CD4-positive, alpha-beta T cell treated with Interleukin-12 subunit alpha and Interleukin-12 subunit beta, for 1 hour (primary cell): ENCODE measurements at regions not wholly inside any gene's neighbourhood (a gene's known extent, or its start where the extent isn't known, plus 50 kb on each side); places are given as distances from the start of the nearest gene placed in this dataset.
"Not testable (repeated sequence)": the region's sequence is repeated elsewhere in the genome, so short reads cannot be mapped to it uniquely, and the experiment has no call there.

ENCODE experiments used
- DNase-seq: peaks from one replicate; pipeline ENCODE4 v3.0.0-alpha.2; 2020

DNA sequence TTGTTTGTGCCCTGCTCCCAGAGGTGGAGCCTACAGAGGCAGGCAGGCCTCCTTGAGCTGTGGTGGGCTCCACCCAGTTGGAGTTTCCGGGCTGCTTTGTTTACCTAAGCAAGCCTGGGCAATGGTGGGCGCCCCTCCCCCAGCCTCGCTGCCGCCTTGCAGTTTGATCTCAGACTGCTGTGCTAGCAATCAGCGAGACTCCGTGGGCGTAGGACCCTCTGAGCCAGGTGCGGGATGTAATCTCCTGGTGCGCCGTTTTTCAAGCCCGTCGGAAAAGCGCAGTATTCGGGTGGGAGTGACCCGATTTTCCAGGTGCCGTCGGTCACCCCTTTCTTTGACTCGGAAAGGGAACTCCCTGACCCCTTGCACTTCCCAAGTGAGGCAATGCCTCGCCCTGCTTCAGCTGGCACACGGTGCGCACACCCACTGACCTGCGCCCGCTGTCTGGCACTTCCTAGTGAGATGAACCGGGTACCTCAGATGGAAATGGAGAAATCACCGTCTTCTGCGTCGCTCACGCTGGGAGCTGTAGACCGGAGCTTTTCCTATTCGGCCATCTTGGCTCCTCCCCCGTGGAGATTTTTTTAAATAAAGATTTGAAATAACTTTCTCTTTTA is 189.2 kb upstream of the WSB1 start:
- not testable (repeated sequence) for DNase-seq

DNA sequence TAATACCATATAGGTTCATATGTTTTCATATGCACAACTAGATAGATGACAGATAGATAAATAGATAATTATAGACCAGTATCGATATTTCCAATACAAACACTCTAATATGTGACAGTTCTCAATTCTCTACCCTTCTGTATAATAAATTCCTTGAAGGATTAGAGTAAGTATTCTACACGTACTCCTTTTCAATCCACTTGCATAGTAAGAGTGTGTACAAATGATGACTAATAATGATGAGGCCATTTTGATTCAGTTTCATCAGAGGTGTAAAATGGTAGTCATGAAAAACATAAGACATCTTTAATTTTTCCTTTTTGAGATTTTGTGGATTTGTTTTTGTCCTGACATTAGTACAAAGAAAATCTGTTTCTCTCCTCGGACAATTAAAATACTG is 188.3 kb upstream of the WSB1 start:
- no peak for DNase-seq

DNA sequence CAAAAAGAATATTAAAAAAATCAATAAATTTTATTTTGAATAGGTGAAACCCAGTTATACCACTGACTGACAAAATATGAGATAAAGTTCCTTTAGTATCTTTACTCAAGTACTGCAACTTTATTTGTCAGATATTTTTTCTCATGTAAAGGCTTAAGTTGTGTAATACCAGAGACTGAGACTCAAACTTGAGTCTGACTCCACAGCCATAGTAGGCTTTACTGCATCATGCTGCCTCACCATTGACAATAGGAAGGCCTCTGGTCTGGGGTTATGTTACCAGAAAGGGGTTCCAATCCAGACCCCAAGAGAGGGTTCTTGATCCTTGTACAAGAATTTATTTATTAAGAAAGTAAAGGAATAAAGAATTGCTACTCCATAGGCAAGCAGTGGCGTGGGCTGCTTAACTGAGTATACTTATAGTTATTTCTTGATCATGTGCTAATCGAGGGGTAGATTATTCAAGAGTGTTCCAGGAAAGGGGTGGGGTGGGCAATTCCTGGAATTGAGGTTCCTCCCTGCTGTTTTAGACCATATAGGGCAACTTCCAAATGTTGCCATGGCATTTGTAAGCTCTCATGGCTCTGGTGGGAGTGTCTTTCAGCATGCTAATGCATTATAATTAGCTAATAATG is 187.4 kb upstream of the WSB1 start:
- DNase-seq, result no peak

DNA sequence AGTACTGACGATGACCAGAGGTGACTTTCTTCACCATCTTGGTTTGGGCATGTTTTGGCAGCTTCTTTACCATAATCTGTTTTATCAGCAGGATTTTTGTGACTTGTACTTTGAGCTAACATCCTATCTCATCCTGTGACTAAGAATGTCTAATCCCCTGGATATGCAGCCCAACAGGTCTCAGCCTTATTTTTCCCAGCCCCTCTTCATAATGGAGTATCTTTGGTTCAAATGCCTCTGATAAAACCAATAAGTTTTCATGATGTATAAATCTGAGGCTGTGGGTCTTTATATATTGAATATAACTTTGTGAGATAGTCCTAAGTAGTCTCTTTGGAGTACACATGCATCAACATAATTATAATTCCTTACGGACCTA is 186.9 kb upstream of the WSB1 start:
- no peak for DNase-seq

DNA sequence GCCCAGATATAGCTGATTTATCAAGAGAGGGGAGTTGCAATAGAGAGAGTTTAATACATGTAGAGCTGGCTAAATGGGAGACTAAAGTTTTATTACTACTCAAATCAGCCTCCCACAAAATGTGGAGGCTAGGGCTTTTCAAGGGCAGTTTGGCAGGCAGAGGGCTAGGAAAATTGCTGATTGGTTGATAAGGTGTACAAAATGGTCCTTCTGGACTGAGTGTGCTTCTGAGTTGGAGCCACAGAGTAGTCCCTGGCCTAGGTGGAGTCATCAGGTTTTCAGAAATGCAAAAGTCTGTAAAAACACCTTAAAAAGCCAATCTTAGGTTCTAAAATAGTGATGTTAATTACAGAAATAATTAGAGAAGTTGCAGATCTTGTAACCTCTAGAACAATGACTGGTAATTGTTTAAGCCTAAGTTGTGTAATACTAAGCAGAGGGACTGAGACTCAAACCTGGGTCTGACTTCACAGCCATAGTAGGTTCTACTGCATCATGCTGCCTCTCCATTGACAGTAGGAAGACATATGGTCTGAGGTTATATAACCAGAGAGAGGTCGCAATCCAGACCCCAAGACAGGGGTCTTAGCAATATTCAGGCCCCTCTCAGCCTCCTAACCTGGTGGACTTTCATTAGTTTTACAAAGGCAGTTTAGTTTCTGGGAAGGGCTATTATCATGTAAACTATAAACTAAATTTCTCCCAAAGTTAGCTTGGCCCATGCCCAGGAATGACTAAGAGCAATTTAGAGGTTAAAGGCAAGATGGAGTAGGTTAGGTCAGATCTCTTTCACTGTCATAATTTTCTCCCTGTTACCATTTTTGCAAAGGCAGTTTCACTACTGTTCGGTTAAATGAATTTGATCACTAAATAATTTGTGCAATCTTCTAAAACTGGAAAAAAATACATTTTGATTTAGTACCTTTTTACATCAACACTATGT is 186.3 kb upstream of the WSB1 start:
- not testable (repeated sequence) for DNase-seq

DNA sequence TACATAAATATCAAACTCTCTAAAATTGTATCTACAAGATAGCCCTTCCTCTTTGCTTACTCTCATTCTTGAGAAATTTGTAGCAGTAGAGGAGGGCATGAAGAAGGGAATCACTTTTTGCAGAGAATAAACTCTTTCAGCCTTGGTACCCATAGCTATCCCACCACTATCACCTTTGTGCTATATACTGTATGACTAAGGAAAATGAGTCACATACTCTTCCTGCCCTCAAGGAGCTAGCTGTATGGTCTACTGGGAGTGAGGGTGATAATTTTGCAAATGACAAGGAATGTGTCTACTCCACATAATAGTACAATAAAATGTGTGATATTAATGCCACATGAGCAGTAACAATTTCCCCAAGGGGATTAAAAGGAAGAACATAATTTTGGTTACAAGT is 184.6 kb upstream of the WSB1 start:
- no peak for DNase-seq

DNA sequence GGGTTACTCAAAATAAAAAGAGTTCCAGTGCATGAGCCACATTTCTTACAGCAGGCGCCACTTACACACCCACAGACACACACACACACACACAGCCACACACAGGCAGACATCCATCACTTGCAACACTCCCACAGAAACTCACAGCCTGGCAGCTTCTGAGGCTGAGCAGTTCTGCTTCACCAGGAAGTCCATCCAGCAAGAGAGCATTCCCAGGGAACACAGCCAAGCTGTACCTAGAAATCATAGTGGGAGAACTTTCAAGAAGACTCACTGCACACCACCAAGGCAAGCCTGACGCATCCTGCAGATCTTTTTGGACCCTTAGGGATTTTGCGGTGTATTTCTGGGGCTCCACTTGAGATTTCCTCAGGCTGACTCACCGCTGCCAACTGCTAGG is 140.9 kb upstream of the WSB1 start:
- no peak for DNase-seq

DNA sequence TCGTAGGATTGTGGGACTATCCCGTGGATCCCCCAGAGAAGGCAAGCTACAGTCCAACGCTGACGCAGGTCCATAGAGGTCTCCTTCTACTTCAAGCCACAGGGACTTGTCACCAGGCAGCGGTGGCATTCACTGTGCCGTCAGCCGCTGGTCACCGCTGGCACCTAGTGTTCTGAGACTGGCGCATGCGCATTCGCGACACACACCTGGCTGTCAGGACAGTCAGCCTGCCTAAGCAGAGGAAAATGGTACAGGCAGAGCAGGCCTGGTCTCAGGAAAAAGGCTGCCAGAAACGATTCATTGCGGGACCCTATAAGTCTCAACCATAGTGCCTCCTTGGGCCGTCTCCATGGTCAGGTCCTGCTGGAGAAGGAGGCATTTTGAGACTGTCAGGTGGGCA is 138.0 kb upstream of the WSB1 start:
- no peak for DNase-seq

DNA sequence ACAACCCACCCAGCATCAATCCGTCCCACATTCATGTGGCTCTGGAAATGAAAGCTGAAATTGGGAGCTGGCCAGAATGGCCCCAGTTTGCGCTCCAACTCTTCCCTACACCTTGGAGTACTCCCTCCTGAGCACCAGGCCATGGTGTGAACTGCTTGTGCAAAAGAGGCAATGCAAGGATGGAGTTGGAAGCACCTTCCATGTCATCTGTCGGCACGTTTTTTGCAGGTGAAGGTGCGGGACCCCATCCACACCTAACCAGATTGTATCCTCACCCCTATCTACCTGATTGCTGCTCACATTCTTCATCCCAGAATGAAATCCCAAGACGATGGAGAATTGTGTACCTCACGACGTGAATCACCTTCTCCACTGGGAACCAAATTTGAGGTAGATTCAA is 136.6 kb upstream of the WSB1 start:
- DNase-seq, result no peak

DNA sequence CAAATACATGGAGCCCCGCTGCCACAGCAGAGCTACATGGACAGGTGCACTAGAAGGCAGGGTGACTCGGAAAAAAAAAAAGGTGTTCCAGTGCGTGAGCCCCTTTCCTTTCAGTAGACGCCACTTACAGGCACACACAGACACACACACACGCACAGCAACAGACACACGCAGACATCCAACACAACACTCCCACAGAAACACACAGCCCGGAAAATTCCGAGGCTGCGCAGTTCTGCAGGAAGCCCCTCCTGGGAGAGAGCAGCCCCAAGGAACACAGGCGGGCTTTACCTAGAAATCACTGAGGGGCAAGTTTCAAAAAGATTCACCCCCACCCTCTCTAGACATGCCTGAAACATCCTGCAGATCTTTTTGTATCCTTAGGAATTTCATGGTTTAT is 136.0 kb upstream of the WSB1 start:
- no peak for DNase-seq

DNA sequence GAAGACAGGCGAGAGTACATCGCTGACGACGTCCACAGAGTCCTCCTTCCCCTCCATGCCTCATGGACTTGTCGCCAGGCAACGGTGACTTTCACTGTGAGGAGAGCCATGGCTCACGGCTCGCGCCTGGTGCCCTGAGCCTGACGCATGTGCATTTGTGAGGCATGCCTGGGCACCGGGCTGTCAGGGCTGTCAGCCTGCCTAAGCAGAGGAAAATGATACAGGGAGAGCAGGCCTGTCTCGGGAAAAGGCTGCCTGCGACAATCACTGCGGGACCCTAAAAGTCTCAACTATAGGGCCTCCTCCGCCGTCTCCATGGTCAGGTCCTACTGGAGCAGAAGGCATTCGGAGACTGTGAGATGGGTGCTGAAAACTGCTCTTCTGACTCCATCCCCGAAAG is 135.5 kb upstream of the WSB1 start:
- DNase-seq, result no peak

DNA sequence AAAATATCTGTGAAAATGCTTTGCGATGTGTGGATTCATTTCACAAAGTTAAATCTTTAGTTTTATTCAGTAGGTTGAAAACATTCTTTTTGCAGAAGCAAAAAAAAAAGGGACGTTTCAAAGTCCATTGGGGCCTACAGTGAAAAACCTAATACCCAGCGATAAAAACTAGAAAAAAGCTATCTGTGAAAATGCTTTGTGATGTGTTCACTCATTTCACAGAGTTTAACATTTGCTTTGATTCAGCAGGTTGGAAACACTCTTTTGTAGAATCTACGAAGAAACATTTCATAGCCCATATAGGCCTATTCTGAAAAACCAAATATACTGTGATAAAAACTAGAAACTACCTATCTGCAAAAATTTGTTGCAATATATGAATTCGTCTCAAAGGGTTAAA is 113.6 kb upstream of the WSB1 start:
- DNase-seq, result no peak

DNA sequence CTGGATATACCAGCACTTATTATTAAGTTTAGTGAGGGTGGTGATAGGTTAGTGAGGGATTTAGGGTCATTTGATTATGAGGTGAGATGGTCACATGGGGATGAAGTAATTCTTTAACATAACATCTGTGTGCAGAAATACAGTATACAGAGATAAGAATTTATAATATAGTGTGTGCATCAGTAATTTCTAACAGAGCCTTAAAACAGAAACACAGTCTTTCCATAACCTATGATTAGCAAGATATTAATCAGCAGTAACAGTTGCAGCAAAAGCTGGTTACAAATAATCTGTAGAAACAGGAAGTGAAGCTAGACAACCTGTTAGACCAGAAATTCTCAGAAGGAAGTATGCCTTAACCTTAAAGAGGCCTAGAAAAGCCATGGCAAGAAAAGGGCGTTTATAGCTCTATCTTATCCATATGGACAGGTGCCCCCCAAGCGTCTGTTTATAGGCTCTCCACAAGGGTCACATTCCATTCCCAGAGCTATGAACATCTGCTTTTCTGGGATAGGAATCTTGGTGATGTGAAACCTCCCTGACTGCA is 112.5 kb upstream of the WSB1 start:
- not testable (repeated sequence) for DNase-seq

DNA sequence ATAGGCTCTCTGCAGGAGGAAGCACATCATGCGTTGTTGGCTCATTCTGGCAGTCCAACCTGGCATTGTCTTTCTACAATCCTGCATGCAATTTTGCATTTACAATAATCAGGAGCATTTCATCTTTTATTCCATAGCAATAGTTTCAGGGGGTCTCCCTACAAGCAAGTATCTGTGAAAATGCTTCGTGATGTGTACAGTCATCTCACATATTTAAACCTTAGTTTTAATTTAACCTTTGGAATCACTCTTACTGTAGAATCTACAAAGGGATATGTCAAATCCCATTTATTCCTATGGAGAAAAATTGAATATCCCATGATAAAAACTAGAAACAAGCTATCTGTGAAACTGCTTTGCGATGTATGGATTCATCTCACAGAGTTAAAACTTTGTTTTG is 112.0 kb upstream of the WSB1 start:
- no peak for DNase-seq

DNA sequence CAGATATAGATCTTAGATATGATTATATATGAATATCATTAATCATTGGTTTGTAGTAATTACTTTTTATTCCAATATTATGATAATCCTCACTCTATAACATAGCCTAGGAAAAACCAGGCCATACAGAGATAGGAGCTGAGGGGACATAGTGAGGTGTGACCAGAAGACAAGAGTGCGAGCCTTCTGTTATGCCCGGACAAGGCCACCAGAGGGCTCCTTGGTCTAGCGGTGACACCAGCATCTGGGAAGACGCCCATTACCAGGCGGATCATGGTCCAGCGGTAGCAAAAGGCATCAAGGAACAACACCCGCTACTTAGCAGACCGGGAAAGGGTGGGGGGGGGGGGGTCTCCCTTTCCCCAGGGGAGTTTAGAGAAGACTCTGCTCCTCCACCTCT is 96.4 kb upstream of the WSB1 start:
- DNase-seq, result not testable (repeated sequence)

DNA sequence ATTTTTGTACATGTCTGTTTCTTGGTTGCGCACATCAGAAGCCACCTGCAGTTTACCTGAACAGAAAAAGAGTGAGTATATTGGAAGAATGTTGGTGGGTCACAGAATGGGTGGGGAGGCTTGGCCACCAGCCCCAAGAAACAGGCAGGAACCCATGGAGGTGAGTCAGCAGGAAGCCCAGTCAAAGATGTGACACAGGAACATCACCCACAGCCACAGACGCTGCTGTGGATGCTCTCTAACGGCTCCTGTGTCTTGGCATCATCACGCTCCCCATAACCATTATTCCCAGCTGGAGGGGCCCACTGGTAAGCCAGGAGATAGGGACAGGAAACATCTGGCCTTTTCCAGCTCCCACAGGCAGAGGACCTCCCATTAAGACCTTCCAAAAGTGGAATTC is 94.0 kb upstream of the WSB1 start:
- DNase-seq, result no peak

DNA sequence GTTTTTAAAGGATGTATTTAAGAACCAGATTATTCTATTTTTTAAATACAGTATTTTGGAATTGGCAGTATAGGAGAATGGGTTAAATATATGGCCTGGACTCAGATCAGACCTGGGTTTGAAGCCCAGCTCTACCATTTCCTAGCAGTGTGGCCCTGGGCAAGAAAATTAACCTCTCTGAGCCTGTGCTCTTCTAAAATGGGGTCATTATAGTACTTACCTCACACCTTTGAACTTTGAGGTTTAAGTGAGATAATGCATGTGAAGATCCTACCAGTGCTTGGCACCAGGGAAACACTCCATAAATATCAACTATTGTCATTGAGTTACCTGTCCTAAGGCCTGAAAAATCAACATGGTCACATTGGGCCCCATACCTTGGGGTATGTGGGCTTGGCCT is 93.4 kb upstream of the WSB1 start:
- DNase-seq, result no peak

DNA sequence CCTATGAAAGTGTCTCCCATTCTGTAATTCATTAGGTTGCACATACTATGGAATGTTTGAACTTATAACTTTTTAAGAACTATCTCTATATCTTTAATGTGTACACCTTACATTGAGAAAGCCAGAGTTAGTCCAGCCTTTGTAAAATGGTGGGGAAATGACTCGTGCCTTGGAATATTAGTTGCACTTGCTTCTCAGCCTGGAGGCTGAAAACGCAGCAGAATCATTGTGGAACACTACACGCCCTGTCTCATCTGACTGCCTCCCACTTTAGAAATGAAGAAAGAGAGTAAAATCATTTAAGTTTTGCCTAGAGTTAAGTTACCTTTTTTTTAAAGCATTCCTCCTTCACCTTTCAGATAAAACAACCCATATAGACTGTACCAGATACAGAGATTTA is 90.7 kb upstream of the WSB1 start:
- DNase-seq, result no peak

DNA sequence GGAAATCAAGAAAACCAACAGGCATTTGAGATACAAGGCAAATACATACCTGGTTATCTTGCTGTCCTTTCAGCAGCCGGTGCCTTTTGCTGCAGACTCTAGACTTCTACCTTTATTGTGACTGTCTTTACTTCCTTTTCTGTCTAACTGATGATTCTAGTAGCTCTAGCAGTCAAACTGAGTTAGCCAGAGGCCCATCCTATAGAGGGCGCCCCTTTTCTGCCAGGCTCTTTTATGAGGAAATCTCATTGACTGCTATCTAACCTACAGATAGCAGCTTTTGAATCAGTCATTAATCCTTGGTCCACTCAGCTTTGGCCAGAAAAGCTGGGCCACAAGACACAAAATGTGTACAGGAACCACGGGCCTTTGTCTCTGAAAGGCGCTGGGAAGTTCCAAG is 87.5 kb upstream of the WSB1 start:
- no peak for DNase-seq

DNA sequence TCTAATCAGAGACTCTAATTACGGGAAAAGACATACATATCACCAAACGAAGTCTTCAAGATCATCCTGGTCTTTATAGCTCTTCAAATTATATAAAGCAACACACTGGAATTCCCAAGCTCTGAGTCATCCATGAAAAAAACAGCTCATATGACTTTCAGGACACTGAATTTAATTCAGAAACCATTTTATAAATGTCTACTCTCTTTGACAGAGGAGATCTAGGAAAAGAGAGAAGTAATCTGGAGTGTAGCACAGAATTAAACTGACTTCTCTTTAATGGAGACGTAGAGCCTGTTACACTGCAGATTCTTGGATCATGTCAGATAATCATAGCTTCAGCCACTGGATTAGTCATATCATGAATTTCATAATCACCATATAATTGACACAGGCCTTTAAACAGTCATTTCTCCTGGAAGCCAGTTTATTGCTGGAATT is 86.8 kb upstream of the WSB1 start:
- no peak for DNase-seq

DNA sequence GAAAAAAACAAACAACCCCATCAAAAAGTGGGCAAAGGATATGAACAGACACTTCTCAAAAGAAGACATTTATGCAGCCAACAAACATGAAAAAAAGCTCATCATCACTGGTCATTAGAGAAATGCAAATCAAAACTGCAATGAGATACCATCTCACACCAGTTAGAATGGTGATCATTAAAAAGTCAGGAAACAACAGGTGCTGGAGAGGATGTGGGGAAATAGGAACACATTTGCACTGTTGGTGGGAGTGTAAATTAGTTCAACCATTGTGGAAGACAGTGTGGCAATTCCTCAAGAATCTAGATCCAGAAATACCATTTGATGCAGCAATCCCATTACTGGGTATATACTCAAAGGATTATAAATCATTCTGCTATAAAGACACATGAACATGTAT is 85.5 kb upstream of the WSB1 start:
- not testable (repeated sequence) for DNase-seq

DNA sequence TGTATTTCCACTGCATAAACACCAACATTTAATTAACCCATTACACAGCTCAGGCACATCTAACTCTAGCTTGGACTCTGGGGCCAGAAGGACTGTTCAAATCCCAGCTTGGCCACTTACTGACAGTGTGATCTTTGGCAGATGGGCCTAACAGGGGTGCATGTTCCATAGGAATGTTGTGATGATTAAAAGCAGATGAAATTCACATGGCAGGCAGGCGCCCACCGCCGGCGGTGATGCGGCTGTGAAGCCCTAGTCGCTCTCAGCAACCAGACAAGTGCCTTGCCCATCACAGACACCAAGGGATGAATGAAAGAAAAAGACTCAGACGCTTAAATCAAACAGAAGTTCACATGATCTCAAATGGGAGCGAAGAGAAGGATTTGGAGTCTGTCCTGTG is 84.6 kb upstream of the WSB1 start:
- no peak for DNase-seq

DNA sequence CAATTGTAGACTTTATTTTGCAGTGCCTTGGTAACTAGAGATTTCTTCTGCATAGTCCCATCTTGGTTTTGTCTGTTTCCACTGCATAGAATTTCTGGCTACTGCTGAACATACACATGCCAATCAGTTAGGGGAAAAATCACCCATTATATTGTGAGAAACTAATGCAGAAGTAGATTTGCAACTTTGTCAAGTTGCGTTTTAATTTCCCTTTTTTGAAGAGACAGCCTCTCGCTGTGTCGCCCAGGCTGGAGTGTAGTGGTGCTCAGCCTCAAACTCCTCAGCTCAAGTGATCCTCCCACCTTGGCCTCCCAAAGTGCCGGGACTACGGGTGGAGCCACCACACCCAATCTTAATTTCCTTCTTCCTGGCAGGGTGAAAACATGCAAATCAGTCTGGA is 83.1 kb upstream of the WSB1 start:
- DNase-seq, result not testable (repeated sequence)

DNA sequence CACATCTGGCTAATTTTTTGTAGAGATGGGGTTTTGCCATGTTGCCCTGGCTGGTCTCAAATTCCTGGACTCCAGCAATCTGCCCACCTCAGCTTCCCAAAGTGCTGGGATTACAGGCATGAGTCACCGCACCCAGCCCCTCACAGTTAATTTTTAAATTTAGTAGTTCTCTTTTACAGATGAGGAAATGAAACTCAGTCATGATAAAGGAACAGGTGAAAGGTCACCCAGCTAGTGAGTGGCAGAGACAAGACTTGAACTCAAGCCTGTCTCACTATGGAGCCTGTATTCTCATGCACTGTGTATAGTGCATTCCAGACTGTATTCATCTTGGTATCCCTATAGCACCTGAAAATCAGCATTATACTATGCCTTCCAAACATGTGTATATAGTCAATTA is 77.1 kb upstream of the WSB1 start:
- no peak for DNase-seq
